HEK293 (cell line): ENCODE measurements at regions not wholly inside any gene's neighbourhood (a gene's known extent, or its start where the extent isn't known, plus 50 kb on each side); places are given as distances from the start of the nearest gene placed in this dataset.

ENCODE experiments used
- CTCF ChIA-PET: fragments of 350-600 bp; formaldehyde crosslinking; extraction: SDS; loops from one replicate; lab custom pipeline; 2021; ENCODE audit warnings: antibody characterized with exemption; lab: Yijun Ruan, JAX
- POLR2A ChIA-PET: fragments of 300-600 bp; formaldehyde crosslinking; extraction: SDS; loops from one replicate; lab custom pipeline; 2020; ENCODE audit warnings: antibody characterized with exemption, inconsistent platforms; lab: Yijun Ruan, JAX
- H3K27ac ChIP-seq: fragments of 200-500 bp; sonication (Bioruptor generic); 2 replicates; pipeline ENCODE4 v1.5.1; 2014; ENCODE audit warnings: low read depth, low read length, control low read depth, inconsistent platforms; ENCODE audit errors: extremely low read depth
- H3K36me3 ChIP-seq, 2 experiments: fragments of 200-500 bp in 1 of 2; sonication (Bioruptor generic) in 1 of 2; 1 replicate in 1 of 2; 2 replicates in 1 of 2; pipeline ENCODE4 v1.5.1; 2014 to 2017; ENCODE audit warnings: inconsistent platforms in 2 of 2, low read length in 2 of 2; ENCODE audit not compliant: control insufficient read depth in 2 of 2, insufficient read depth in 1 of 2
- H3K4me1 ChIP-seq: fragments of 200-500 bp; sonication (Bioruptor generic); 2 replicates; pipeline ENCODE4 v1.5.1; 2014; ENCODE audit warnings: mild to moderate bottlenecking, low read length, inconsistent platforms; ENCODE audit not compliant: control insufficient read depth, insufficient read depth
- H3K4me3 ChIP-seq: 2 replicates; pipeline ENCODE4 v1.5.1; 2011; ENCODE audit warnings: low read depth, mild to moderate bottlenecking, control low read depth, low read length, moderate library complexity
- H3K9me3 ChIP-seq: fragments of 200-500 bp; sonication (Bioruptor generic); 2 replicates; pipeline ENCODE4 v1.5.1; 2014; ENCODE audit warnings: low read depth, low read length, inconsistent platforms; ENCODE audit not compliant: control insufficient read depth, insufficient read depth
- BCL6B ChIP-seq: fragments of 450-650 bp; formaldehyde crosslinking; IDR thresholded peaks from 2 replicates; pipeline ENCODE4 v1.5.1; 2017; ENCODE audit warnings: missing biosample characterization, missing genetic modification characterization
- KLF8 ChIP-seq: fragments of 450-650 bp; formaldehyde crosslinking; IDR thresholded peaks from 2 replicates; pipeline ENCODE4 v1.5.1; 2016; ENCODE audit warnings: missing biosample characterization, missing genetic modification characterization
- OSR2 ChIP-seq: fragments of 450-650 bp; formaldehyde crosslinking; IDR thresholded peaks from 2 replicates; pipeline ENCODE4 v1.5.1; 2016; ENCODE audit warnings: missing biosample characterization, missing genetic modification characterization
- PBX3 ChIP-seq: sonication (generic); formaldehyde crosslinking; IDR thresholded peaks from 2 replicates; pipeline ENCODE4 v1.8.1; 2022; ENCODE audit warnings: mild to moderate bottlenecking, moderate library complexity, missing genetic modification reagents
- PRDM10 ChIP-seq: fragments of 450-650 bp; formaldehyde crosslinking; IDR thresholded peaks from 2 replicates; pipeline ENCODE4 v1.5.1; 2016; ENCODE audit warnings: missing biosample characterization, missing genetic modification characterization
- SCRT2 ChIP-seq: fragments of 450-650 bp; formaldehyde crosslinking; IDR thresholded peaks from 2 replicates; pipeline ENCODE4 v1.5.1; 2016; ENCODE audit warnings: missing biosample characterization, missing genetic modification characterization
- ZBTB21 ChIP-seq: fragments of 450-650 bp; formaldehyde crosslinking; IDR thresholded peaks from 2 replicates; pipeline ENCODE4 v1.5.1; 2017; ENCODE audit warnings: missing biosample characterization, missing genetic modification characterization
- ZBTB44 ChIP-seq: fragments of 450-650 bp; IDR thresholded peaks from 2 replicates; pipeline ENCODE4 v1.5.1; 2018; ENCODE audit warnings: missing biosample characterization, mild to moderate bottlenecking, missing genetic modification characterization
- ZBTB7A ChIP-seq: fragments of 450-650 bp; formaldehyde crosslinking; IDR thresholded peaks from 2 replicates; pipeline ENCODE4 v1.5.1; 2016; ENCODE audit warnings: low read depth, missing biosample characterization, missing genetic modification characterization
- ZNF10 ChIP-seq: fragments of 450-650 bp; formaldehyde crosslinking; IDR thresholded peaks from 2 replicates; pipeline ENCODE4 v1.5.1; 2017; ENCODE audit warnings: missing biosample characterization, missing genetic modification characterization
- ZNF112 ChIP-seq: fragments of 450-650 bp; formaldehyde crosslinking; IDR thresholded peaks from 2 replicates; pipeline ENCODE4 v1.5.0; 2017; ENCODE audit warnings: missing biosample characterization, missing genetic modification characterization
- ZNF16 ChIP-seq: fragments of 450-650 bp; formaldehyde crosslinking; IDR thresholded peaks from 2 replicates; pipeline ENCODE4 v1.5.1; 2016; ENCODE audit warnings: low read depth, missing biosample characterization, missing genetic modification characterization
- ZNF26 ChIP-seq: fragments of 450-650 bp; formaldehyde crosslinking; IDR thresholded peaks from 2 replicates; pipeline ENCODE4 v1.5.1; 2016; ENCODE audit warnings: missing biosample characterization, missing genetic modification characterization
- ZNF623 ChIP-seq: fragments of 450-650 bp; formaldehyde crosslinking; IDR thresholded peaks from 2 replicates; pipeline ENCODE4 v1.5.1; 2016; ENCODE audit warnings: missing biosample characterization, missing genetic modification characterization
- ZNF654 ChIP-seq: fragments of 450-650 bp; formaldehyde crosslinking; IDR thresholded peaks from 2 replicates; pipeline ENCODE4 v1.5.1; 2016; ENCODE audit warnings: low read depth, missing biosample characterization, missing genetic modification characterization
- ZNF747 ChIP-seq: fragments of 450-650 bp; formaldehyde crosslinking; IDR thresholded peaks from 2 replicates; pipeline ENCODE4 v1.5.1; 2016; ENCODE audit warnings: missing biosample characterization, missing genetic modification characterization
- ZNF776 ChIP-seq: fragments of 450-650 bp; formaldehyde crosslinking; IDR thresholded peaks from 2 replicates; pipeline ENCODE4 v1.5.0; 2017; ENCODE audit warnings: missing biosample characterization, missing genetic modification characterization, borderline replicate concordance
- ZNF791 ChIP-seq: fragments of 450-650 bp; formaldehyde crosslinking; IDR thresholded peaks from 2 replicates; pipeline ENCODE4 v1.5.1; 2016; ENCODE audit warnings: missing biosample characterization, missing genetic modification characterization
- ZSCAN18 ChIP-seq: fragments of 450-650 bp; formaldehyde crosslinking; IDR thresholded peaks from 2 replicates; pipeline ENCODE4 v1.5.1; 2016; ENCODE audit warnings: missing biosample characterization, missing genetic modification characterization
- ZSCAN4 ChIP-seq: fragments of 450-650 bp; formaldehyde crosslinking; IDR thresholded peaks from 2 replicates; pipeline ENCODE4 v1.5.1; 2017; ENCODE audit warnings: missing biosample characterization, missing genetic modification characterization
- ZSCAN5A ChIP-seq: fragments of 450-650 bp; formaldehyde crosslinking; IDR thresholded peaks from 2 replicates; pipeline ENCODE4 v1.5.1; 2016; ENCODE audit warnings: missing biosample characterization, missing genetic modification characterization

GRCh38 chr15:53102483-53102882 lies 312.3 kb upstream of the ONECUT1 start (continued):
- no peak for TF ChIP-seq ZNF112
- TF ChIP-seq ZBTB7A (tag by site-specific recombination) = no peak
- TF ChIP-seq ZBTB44 (tag by site-specific recombination) = no peak
- TF ChIP-seq ZSCAN18 = no peak
- no peak for TF ChIP-seq OSR2
- no peak for TF ChIP-seq SCRT2 (tag by site-specific recombination)
- no peak for TF ChIP-seq ZBTB21
- no peak for TF ChIP-seq ZNF791 (tag by site-specific recombination)
- TF ChIP-seq PRDM10 (tag by site-specific recombination) = no peak
- TF ChIP-seq ZNF747 (tag by site-specific recombination) = no peak

GRCh38 chr15:53080484-53080883 lies 290.3 kb upstream of the ONECUT1 start:
- Histone ChIP-seq H3K9me3 (no peaks in the 10 kb centered on the region), H3K27ac (no peak overlapping the region), H3K4me1 (no peaks in the 10 kb centered on the region), H3K36me3 (no peaks in the 10 kb centered on the region), H3K4me3 (no peak overlapping the region)
- ChIA-PET CTCF (no interaction called here), POLR2A (no interaction called here)
- no peak for TF ChIP-seq ZNF654 (tag by site-specific recombination)
- no peak for TF ChIP-seq ZNF16 (tag by site-specific recombination)

- no peaks in the 10 kb centered on the region for H3K4me1 ChIP-seq
- ChIA-PET CTCF (no interaction called here), POLR2A (no interaction called here)
- H3K9me3 ChIP-seq = no peaks in the 10 kb centered on the region
- H3K4me3 ChIP-seq = no peak overlapping the region
- H3K27ac ChIP-seq = no peak overlapping the region
- H3K36me3 ChIP-seq = no peaks in the 10 kb centered on the region
- TF ChIP-seq BCL6B (no peak), PBX3 (CRISPR knock-in tag) (no peak), ZSCAN4 (tag by site-specific recombination) (no peak), ZNF776 (tag by site-specific recombination) (no peak), ZNF10 (tag by site-specific recombination) (no peak), ZNF26 (no peak), ZNF623 (tag by site-specific recombination) (no peak), KLF8 (no peak), ZSCAN5A (tag by site-specific recombination) (no peak)
Measured at GRCh38 chr15:53074221-53074620, 284.1 kb upstream of the ONECUT1 start.
